RPMI7951 (cell line): ENCODE measurements at regions not wholly inside any gene's neighbourhood (a gene's known extent, or its start where the extent isn't known, plus 50 kb on each side); places are given as distances from the start of the nearest gene placed in this dataset.
"Not testable (repeated sequence)": the region's sequence is repeated elsewhere in the genome, so short reads cannot be mapped to it uniquely, and the experiment has no call there.

Experiments
- DNase-seq: peaks from one replicate; pipeline ENCODE4 v3.0.0-alpha.2; 2012; ENCODE audit warnings: low read depth

DNA sequence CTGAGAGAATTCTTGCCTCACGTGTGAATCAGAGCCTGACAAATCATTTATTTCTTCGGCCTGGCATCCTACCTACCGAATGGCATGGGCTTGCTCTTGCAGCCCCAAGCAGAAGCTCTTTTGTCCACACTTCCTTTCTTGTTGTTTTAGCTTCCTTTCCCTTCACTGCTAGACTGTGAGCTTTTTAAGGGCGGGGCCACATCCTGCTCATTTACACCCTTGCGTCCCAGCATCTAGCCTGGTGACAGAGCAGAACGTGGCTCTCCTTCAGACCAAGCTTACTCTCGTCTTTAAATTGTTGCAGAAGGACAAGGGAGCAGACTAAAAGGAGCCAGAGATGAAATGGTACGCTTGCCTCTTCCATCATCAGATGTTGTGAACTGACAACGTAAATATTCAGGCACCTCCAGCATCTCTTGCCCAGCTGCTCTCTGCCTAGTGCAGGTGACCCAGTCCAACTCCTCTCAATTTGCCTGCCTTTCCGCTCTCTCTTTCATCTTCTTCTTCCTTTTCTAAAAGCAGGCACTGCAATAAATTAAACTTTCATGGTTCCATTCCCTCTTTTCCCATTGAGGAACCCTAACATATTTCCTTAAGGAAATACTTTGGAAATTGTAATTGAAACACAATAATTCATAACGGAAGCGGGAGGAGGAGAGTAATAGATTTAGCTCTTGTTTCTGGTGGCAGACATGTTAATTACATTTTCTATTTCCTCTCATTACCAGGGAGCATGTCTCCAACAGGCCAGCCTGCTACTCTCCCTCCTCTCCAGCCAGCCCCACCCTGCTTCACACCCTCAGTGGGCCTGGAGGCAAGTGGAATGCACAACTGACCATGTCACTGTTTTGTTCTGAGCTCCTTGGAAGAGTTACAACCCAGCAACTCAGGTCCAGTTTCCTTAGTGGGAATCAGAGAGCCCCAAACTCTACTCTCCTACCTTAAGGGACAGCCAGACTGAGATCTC, 228.1 kb upstream of the TRIB2 start:
- DNase-seq: no peak

DNA sequence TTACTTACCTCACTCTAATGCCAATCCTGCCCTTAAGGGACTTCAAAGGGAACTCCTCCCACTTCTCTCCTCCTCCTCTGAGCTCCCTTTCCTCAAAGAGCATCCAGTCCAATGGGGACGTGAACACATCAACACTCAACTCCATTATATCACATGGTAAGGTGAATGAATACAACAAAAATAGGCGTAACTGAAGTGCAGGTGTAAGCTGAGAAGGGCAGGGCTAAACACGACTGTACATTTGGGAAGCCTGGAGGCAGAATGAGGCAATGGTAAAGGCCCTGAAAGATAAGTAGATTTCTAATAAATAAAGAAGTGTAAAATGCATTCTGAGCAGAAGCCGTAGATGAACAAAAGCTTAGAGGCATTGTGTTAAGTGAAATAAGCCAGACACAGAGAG, 226.1 kb upstream of the TRIB2 start:
- DNase-seq: no peak

DNA sequence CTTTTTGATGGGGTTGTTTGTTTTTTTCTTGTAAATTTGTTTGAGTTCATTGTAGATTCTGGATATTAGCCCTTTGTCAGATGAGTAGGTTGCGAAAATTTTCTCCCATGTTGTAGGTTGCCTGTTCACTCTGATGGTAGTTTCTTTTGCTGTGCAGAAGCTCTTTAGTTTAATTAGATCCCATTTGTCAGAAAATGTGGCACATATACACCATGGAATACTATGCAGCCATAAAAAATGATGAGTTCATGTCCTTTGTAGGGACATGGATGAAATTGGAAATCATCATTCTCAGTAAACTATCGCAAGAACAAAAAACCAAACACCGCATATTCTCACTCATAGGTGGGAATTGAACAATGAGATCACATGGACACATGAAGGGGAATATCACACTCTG, 224.4 kb upstream of the TRIB2 start:
- not testable (repeated sequence) for DNase-seq

DNA sequence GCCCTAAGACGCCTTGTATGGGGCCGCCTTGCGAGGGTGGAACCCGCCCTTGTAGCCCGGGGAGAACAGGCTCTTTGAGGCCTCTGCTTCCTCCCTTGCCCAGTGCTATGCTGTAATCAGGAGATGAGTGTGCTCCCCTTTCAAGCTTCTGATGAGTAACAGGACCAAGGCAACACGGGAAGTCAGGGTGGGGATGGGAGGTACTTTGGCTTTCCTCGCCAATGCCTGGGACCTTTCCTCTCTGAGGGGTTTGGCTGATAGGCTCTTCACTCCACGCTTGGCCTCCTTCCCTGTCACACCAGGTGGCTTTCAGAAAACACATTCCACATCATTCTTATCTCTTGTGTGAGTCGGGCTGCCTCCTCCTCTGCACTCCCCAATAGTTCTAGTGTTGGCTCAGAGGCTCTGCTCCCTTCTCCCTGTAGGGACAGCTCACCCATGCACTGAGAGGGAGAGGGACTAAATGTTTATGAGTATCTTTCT, 223.7 kb upstream of the TRIB2 start:
- peak; percentile 87 for DNase-seq

DNA sequence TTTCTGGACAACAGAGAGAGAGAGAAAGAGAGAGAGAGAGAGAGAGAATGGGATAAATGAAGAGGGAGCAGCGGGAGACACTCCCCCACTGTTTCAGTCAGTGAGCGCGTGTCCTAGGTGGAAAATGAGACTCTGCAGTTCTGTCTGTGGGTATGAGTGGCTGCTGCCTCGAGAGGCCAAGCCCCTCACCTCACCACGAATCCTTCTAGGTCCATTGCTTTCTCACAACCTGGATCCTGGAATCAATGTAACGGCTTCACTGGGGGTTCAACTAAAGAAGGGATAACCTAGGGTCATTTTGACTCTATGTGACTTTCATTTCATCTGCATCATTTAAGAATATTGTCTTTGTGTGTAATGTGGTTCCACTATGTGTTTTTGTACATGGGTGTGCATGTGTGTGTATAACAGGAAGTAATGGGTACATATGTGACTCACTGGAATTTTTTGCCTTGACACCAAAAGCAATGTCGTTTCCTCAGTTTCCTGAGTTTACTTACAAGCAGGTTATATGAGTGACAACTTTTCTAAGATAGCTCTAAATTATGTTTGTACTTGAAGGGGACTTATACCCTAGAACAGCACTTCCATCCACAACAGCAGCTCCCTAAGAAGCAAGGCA, 221.4 kb upstream of the TRIB2 start:
- no peak for DNase-seq

DNA sequence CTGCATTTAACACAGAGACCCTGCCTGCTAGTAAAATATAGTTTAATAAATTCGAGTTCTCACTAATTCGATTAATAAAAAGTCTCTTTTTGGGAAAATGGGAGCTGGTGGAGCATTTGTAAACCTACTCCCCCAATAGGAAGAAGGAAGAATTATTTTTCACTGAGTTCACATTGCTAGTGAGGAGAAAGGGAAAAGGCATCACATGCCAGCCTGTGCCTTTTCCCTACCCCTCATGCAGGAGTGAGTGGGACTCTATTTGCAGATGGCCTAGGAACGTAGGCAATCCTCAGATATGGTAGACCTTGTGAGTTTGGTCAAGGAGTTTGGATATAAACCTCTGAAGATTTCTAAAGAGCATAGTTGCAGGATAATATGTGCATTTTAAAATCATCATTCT, 218.4 kb upstream of the TRIB2 start:
- DNase-seq: no peak

DNA sequence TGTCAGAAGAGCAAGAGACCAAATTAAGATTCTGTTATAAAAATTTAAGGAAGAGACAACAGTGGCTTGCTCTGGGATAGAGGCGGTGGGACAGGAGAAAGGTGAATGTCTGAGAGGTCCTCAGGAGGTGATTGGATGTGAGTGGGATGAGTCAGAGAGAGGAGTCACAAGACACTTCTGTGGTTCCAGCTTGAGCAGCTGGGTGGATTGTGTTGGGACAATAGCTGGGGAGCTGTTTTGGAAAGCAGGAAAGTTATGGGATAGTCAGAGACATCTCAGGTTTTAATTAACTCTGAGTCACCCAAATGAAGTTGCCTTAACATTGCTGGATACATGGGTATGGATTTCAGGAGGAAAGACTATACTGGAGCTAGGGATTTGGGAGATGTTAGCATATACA, 218.0 kb upstream of the TRIB2 start:
- peak; percentile 94 for DNase-seq

DNA sequence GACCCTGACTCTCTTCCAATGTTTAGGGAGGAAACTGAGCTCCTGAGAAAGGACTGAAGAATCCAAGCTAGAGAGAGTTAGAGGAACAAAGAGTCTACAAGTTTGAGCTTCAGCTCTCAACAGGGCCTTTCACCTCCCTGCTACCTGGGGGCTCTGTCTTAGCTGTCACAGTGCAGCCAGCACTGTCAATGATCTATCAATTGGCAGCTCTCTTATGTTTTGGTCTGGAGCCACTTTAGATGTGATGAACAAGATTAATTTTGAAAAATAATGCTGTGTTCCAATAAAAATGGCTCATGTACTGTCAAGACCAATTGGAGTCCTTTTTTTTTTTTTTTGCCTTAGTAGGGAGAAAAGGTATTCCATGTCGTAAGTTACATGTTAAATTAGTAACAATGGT, 215.8 kb upstream of the TRIB2 start:
- DNase-seq: no peak

DNA sequence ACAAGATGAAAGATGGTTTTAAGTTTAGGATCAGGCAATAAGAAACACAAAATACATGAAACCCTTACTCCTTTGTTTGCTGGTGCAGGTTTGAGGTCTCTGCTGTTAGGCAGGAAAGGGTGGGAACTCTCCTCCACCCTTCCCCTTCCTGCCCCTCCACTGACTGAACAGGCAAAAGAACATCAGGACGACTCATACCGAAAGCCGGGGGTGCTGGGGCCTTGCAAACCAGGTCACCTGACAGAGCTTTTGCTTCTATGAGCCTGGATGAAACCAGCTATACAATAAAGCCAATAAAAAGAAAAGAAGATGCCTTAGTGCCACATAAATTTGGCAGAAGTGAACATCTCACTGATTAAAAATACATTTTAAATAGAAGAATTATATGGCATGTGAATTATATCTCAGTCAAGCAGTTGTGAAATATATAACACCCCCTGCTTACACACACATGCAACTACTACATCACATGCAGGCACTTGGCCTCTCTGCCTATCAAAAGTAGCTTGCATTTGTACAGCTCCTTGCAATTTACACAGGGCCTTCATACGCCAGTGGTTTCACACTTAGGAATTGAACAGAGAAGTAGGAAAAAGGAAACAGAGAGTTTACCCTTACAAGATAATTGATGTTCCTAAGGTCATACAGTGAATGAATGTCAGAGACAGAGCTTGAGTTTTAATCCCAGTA, 215.1 kb upstream of the TRIB2 start:
- DNase-seq: peak; percentile 30

DNA sequence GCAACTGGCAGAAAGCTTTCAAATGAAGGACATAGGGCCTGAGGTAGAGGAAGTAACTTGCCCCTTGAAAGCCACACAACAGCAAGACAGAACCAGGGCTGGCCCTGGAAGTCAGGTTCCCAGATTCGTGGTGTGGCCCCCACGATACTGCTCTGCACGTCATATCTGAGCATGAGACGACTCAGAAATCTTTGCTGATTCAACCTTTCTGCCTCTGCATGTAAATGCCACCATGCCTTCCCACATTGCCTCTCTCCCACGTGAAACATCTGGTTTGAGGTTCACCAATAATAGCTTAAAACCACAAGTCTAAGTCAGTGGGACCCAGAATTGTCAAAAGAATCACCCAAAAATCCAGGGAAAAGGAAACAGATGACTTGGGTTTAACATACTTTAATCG, 214.0 kb upstream of the TRIB2 start:
- peak; percentile 96 for DNase-seq

DNA sequence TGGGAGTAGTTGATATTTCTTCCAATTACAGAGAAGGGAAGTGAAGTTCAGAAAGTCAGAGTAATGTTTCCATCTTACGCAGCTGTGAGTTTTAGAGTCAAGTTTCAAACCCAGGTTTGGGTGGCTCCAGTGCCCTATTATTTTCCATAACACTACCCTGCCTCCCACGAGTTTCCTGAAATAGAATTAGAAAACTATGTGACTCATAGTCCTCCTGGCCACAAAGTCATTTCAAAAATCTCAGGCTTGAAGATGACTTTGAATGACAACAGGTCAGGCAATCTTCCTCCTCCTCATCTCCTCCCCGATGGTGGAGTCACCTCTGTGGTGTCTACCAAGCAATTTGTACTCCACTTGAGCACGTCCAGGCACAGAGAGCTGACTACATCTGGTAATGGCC, 212.3 kb upstream of the TRIB2 start:
- DNase-seq: peak; percentile 88

DNA sequence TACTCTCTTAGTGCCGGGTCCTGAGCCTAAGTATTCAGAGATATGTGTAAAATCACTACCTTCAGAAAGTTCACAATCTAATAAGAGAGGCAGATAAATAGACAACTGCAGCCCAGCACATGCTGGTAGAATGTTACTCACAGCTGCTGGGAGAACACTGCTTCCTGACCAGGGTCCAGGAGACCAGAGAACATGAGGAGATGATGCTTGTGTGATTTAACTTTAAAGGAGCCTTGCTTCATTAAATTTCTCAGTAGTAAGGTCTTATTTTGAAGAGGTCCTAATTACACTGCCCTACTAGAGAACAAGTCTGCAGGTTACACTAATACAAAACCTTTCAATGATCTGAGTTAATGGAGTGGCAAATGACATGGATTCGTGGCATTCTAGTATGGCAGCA, 209.9 kb upstream of the TRIB2 start:
- peak; percentile 90 for DNase-seq

DNA sequence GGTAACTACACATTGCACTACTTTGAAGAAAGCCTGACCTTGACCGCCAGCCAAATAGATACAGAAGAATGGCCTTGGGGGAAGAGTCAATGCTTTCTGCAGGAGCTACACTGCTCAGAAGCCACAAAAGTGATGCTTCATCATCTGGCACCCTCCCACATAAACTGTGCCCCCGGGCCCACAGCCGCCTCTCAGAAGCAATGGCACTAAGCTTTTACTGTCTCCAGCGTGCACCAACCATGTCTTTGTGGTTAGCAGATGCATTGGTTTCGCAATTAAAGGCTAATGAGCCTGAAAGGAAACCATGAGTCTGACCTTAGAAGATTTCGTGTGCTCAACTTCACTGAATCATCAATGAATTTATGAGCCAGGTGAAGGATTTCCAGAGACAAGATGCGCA, 209.4 kb upstream of the TRIB2 start:
- DNase-seq: peak; percentile 100

DNA sequence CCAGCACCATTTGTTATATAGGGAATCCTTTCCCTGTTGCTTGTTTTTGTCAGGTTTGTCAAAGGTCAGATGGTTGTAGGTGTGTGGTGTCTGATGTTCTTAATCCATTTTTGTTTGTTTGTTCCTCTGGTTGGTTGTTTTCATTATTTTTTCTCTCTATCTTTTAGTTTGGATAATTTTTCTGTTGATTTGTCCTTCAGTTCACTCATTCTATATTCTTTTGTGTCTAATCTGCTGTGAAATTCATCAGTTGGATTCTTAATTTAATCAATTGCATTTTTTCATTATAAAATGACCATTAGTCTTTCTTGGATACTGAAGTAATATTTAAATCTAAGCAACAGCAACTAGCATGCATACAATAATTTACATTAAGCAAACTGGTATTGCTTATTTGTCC, 206.7 kb upstream of the TRIB2 start:
- DNase-seq: no peak

DNA sequence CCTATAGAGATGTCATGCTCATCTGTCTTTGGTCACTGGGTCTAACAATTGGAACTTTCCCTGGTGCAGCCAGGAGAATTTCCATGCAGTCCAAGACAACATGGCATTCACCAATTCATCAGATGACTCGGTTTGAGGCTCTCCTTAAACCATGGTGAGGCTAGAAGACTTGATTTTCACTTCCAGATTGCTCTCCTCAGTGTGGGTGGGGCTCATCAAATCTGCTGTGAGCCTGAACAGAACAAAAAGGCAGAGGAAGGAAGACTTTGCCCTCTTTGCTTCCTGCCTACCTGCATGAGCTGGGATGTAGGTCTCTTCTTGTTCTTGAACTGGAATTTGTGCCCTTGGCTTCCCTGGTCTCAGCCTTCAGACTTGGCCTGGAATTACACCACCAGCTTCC, 203.4 kb upstream of the TRIB2 start:
- DNase-seq: no peak

DNA sequence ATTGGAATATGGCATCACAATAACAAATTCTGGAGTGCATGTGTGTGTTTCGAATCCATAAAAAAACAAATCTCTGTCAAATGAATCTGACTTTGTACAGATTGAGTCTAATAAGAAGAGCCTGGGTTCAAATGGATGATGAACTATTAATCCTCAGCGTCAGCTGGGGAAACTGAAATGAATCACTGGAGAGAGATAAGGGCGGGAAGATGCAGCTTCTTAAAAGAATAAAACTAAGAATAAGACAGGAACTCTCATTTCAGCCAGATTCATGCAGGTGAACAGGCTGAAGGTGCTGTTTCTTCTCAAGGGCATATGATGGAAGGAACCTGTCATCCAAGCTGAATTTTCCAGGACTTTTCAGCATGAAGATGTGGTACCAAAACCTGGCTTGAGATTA, 202.6 kb upstream of the TRIB2 start:
- DNase-seq: no peak

DNA sequence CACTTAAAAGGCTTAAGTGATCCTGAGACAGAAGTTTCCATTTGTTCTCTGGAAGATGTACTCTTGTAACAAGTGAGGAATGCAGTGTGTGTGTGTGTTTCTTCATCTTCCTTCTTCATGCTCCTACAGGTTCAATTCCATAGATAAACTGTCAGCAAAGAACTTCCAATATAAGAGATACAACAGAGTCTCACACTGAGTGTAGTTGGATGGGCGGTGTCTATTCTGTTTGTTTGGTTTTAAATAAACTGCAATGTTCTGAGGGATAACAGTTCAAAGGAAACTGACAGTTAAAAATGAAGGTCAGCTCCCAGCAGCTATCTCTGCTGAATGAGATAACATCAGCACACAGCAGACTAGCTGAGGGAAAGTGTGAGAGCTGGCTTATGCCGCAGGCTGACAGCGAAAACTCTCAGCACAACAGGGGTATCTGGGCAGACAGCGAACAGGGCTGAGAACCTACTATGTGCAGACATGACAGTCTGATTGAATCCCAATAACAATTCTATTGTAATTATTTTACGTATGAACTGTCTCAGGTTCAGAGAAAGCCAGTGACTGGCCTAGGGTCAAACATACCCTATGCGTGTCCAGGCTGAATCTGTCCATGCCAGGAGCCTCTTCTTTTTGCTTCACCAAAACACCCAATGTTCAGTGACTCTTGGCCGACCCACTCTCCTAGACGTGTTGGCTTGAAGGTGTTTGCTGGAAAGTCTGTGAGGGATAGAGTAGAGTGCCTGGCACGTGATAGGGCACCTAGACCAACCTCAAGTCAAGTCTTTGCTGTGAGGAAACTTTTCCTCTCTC, 201.9 kb upstream of the TRIB2 start:
- no peak for DNase-seq

DNA sequence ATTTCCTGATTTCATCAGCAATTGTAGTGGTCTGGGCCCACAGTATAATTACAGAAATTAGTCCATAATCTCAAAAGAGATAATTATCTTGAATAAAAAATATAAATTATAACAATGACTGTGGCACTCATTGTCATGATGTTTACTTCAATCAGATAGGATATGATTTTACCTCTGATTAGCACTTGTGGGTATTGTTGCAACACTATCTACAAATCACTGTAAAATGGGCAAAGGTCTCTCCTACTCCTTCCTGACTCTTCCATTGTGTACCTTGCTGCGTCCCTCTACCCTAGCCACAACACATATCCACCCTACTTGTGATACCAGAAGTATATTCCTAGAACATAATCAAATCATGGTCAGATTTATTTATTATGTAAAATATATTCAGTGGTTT, 200.9 kb upstream of the TRIB2 start:
- no peak for DNase-seq

DNA sequence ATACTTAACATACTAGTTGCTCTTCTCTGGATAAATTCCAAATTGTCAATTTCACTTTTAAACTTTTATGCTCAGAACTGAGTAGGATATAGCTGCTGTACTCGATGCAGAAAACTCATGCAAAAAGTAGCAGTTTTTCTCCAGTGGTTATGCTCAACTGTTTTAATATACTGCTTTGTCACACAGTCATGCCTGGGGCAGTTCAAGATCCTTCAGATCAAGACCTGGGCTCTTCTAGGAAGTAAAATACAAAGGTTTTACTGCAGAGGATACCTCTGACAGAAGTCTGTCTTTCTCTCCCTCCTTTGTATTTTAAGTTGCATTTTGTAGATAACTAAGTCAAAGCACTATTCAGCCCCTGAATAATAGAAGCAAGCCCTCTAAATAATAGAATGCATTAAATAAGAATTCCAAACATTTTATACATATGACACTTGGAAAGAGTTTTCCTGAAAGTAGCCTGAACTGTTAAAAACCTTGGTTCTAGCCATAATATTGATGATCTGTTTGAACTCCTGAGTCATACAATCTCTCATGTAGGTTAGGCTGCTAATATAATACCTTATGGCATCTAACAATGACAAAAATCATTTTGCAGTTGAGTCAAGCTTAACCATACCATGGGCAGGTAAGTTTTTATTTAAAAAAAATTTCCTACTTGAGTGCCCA, 183.3 kb upstream of the TRIB2 start:
- DNase-seq: peak; percentile 64

DNA sequence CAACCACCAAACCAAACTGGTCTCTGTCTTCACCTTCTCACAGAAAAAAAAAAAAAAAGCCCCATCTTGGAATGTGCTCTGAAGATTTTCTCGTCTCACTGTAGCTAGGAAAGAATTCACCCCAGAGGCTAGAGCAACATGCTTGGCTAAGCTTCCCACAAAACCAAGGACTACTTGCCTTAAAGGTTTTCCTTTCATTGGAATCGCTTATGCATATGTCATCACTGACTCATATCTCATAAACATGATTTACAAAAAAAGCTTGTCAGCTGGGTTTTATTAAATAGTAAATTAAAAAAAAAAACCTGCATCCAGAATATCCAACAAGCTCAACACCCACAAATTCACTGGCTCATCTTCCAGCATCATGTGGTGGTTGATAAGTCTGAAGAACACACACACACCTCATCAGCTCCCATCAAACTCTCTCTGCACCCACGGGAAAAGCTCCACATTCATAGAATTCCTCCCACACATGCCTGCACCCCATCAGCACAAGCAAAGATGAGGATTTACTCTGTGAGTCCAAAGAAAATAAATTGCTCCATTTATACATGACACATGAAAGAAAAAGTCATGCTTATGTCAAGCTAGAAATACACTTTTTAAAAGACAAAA, 182.0 kb upstream of the TRIB2 start:
- peak; percentile 97 for DNase-seq

DNA sequence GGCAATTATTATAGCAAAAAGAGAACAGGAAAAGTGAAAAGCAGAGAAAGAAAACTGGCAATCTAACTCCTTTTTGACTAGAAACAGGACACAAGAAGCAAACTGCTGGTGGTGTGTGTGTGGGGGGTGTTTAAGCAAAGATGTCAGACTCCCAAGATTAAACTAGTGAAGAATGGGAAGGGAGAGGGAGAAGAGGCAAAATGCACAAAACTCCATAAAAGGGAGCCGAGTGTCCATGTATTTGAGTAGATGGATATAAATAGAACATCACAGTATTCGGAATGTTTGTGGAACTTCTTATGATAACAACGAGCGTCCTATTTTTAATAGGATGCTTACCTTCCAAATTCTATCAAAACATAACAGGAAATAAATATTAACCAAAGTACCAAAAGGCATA, 179.8 kb upstream of the TRIB2 start:
- no peak for DNase-seq
